Caco-2 (cell line): ENCODE measurements at regions not wholly inside any gene's neighbourhood (a gene's known extent, or its start where the extent isn't known, plus 50 kb on each side); places are given as distances from the start of the nearest gene placed in this dataset.

ENCODE experiments used
- BruUV-seq: library from RNA; stranded (reverse); fragments of 400-500 nt; replicated peaks from 2 replicates; lab custom pipeline; 2021; lab: Mats Ljungman, UMichigan
- CTCF ChIA-PET: fragments of 300-600 bp; sonication (Branson Sonifier 250); formaldehyde crosslinking; loops from one replicate; lab custom pipeline; 2022; ENCODE audit warnings: antibody characterized with exemption; lab: Charles Lee
- POLR2A ChIA-PET: fragments of 300-600 bp; sonication (Branson Sonifier 250); formaldehyde crosslinking; loops from one replicate; lab custom pipeline; 2022; ENCODE audit warnings: antibody characterized with exemption; lab: Charles Lee
- DNase-seq, 2 experiments: peaks; one replicate each; pipeline versions ENCODE4 v3.0.0 to v3.0.0-alpha.2; 2020 to 2022
- H3K27me3 ChIP-seq: replicated peaks from 2 replicates; pipeline ENCODE4 v1.6.0; 2011; ENCODE audit warnings: low read length; ENCODE audit not compliant: control insufficient read depth, insufficient read depth
- H3K36me3 ChIP-seq: 2 replicates; pipeline ENCODE4 v1.5.1; 2011; ENCODE audit warnings: low read length; ENCODE audit not compliant: control insufficient read depth, insufficient read depth
- H3K4me1 ChIP-seq: fragments of 250-450 bp; sonication (Bioruptor Pico); 2 replicates; pipeline ENCODE4 v1.5.1; 2020; ENCODE audit warnings: mild to moderate bottlenecking
- H3K4me3 ChIP-seq: 2 replicates; pipeline ENCODE4 v1.5.1; 2011; ENCODE audit warnings: low read depth, mild to moderate bottlenecking, control low read depth, low read length
- H3K9me3 ChIP-seq: fragments of 250-450 bp; sonication (Bioruptor Pico); 2 replicates; pipeline ENCODE4 v1.5.1; 2020; ENCODE audit warnings: mild to moderate bottlenecking, moderate library complexity
- H3K27ac Mint-ChIP-seq: one replicate; pipeline ENCODE4 v1.8.0; 2022; ENCODE audit warnings: mixed read lengths; ENCODE audit not compliant: unreplicated experiment
- H3K27me3 Mint-ChIP-seq: one replicate; pipeline ENCODE4 v1.8.0; 2022; ENCODE audit warnings: mixed read lengths; ENCODE audit not compliant: insufficient read depth, unreplicated experiment
- H3K36me3 Mint-ChIP-seq: one replicate; pipeline ENCODE4 v1.8.0; 2022; ENCODE audit warnings: mild to moderate bottlenecking, mixed read lengths; ENCODE audit not compliant: insufficient read depth, unreplicated experiment
- H3K4me1 Mint-ChIP-seq: one replicate; pipeline ENCODE4 v1.8.0; 2022; ENCODE audit warnings: low read depth, mixed read lengths; ENCODE audit not compliant: unreplicated experiment
- H3K4me3 Mint-ChIP-seq: one replicate; pipeline ENCODE4 v1.8.0; 2022; ENCODE audit warnings: mild to moderate bottlenecking, moderate library complexity, mixed read lengths; ENCODE audit not compliant: unreplicated experiment
- H3K9me3 Mint-ChIP-seq: one replicate; pipeline ENCODE4 v1.8.0; 2022; ENCODE audit warnings: mixed read lengths; ENCODE audit not compliant: unreplicated experiment
- intact Hi-C: fragments of 100-400 bp; cut with micrococcal nuclease; formaldehyde crosslinking; loops from one replicate; pipeline ENCODE4 v1.10.0; 2022; ENCODE audit not compliant: unreplicated experiment
- TF ChIP-seq, protein P1 (sequence below), 2 experiments: fragments of 200-600 bp in 1 of 2; IDR thresholded peaks; 1 replicate in 1 of 2; 2 replicates in 1 of 2; pipeline versions ENCODE4 v1.5.1 to v1.8.0; 2011 to 2022; ENCODE audit warnings: antibody characterized with exemption in 1 of 2, control low read depth in 1 of 2, inconsistent platforms in 1 of 2, low read depth in 1 of 2, low read length in 1 of 2, mild to moderate bottlenecking in 1 of 2, moderate library complexity in 1 of 2; ENCODE audit not compliant: insufficient read depth in 1 of 2, severe bottlenecking in 1 of 2, unreplicated experiment in 1 of 2

GRCh38 chr3:72345237-72345878 is 502.9 kb downstream of the SHQ1 start:
- Histone ChIP-seq H3K4me3 (no peak overlapping the region), H3K4me1 (peaks cover 10% of the 10 kb centered on the region), H3K36me3 (no peaks in the 10 kb centered on the region), H3K9me3 (no peaks in the 10 kb centered on the region), H3K27me3 (no peaks in the 10 kb centered on the region)
- TF ChIP-seq, protein P1, sequence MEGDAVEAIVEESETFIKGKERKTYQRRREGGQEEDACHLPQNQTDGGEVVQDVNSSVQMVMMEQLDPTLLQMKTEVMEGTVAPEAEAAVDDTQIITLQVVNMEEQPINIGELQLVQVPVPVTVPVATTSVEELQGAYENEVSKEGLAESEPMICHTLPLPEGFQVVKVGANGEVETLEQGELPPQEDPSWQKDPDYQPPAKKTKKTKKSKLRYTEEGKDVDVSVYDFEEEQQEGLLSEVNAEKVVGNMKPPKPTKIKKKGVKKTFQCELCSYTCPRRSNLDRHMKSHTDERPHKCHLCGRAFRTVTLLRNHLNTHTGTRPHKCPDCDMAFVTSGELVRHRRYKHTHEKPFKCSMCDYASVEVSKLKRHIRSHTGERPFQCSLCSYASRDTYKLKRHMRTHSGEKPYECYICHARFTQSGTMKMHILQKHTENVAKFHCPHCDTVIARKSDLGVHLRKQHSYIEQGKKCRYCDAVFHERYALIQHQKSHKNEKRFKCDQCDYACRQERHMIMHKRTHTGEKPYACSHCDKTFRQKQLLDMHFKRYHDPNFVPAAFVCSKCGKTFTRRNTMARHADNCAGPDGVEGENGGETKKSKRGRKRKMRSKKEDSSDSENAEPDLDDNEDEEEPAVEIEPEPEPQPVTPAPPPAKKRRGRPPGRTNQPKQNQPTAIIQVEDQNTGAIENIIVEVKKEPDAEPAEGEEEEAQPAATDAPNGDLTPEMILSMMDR (IDR thresholded peaks at IDR 0.05; ENCODE audit: insufficient read depth in 1 of 2, low read depth in 1 of 2, low read length in 1 of 2, severe bottlenecking in 1 of 2, unreplicated experiment in 1 of 2): no peak
- H3K9me3 Mint-ChIP-seq: no peaks in the 10 kb centered on the region
- intact Hi-C loops: no loop called here
- no peaks in the 10 kb centered on the region for H3K4me1 Mint-ChIP-seq
- DNase-seq: no peak
- no peak overlapping the region for H3K4me3 Mint-ChIP-seq
- ChIA-PET POLR2A (no interaction called here), CTCF (no interaction called here)
- no TSS peak for BruUV-seq
- no peaks in the 10 kb centered on the region for H3K36me3 Mint-ChIP-seq
- H3K27me3 Mint-ChIP-seq: no peaks in the 10 kb centered on the region
- H3K27ac Mint-ChIP-seq: peak overlapping the region; percentile 24

- peaks cover 10% of the 10 kb centered on the region for H3K4me1 ChIP-seq
- CTCF ChIA-PET: no interaction called here
- no peaks in the 10 kb centered on the region for H3K9me3 ChIP-seq
These were observed 503.6 kb downstream of the SHQ1 start for GRCh38 chr3:72344647-72345046.

DNA sequence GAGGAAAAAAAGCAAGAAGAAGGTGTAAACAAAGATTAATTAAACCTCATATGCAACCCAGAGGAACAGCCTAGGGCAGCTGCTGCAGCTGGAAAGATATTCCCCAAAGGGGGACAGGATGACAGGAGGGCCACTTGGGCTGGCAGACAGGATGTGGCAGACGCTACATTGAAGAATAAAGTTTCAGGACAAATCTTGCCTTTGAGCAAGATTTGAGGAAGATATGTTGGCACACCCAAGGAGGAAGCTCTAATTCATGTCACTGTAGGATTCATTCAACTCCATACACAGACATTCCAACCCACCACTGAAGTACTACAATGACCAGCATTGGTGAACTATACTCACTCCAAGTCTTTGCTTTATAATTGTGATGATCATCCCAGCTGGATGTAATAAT is 504.0 kb downstream of the SHQ1 start:
- Mint-ChIP-seq H3K4me3 (no peak overlapping the region), H3K36me3 (no peaks in the 10 kb centered on the region), H3K27ac (no peak overlapping the region), H3K4me1 (no peaks in the 10 kb centered on the region), H3K9me3 (no peaks in the 10 kb centered on the region), H3K27me3 (no peaks in the 10 kb centered on the region)
- ChIA-PET POLR2A (no interaction called here), CTCF (no interaction called here)
- H3K36me3 ChIP-seq: no peaks in the 10 kb centered on the region
- no peaks in the 10 kb centered on the region for H3K27me3 ChIP-seq
- no peak overlapping the region for H3K4me3 ChIP-seq
- no peaks in the 10 kb centered on the region for H3K9me3 ChIP-seq
- no peak for DNase-seq
- H3K4me1 ChIP-seq: peaks cover 10% of the 10 kb centered on the region
- no TSS peak for BruUV-seq
- intact Hi-C loops: no loop called here
- TF ChIP-seq, protein P1 (IDR thresholded peaks at IDR 0.05; ENCODE audit: insufficient read depth in 1 of 2, low read depth in 1 of 2, low read length in 1 of 2, severe bottlenecking in 1 of 2, unreplicated experiment in 1 of 2): no peak

More at GRCh38 chr3:72344647-72345046, 503.6 kb downstream of the SHQ1 start:
- intact Hi-C loops: no loop called here
- no peaks in the 10 kb centered on the region for H3K36me3 ChIP-seq
- H3K27me3 ChIP-seq: no peaks in the 10 kb centered on the region
- no TSS peak for BruUV-seq
- Mint-ChIP-seq H3K36me3 (no peaks in the 10 kb centered on the region), H3K27me3 (no peaks in the 10 kb centered on the region), H3K27ac (no peak overlapping the region), H3K4me3 (no peak overlapping the region), H3K9me3 (no peaks in the 10 kb centered on the region), H3K4me1 (no peaks in the 10 kb centered on the region)
- no peak overlapping the region for H3K4me3 ChIP-seq
- POLR2A ChIA-PET: no interaction called here
- TF ChIP-seq, protein P1 (IDR thresholded peaks at IDR 0.05; ENCODE audit: insufficient read depth in 1 of 2, low read depth in 1 of 2, low read length in 1 of 2, severe bottlenecking in 1 of 2, unreplicated experiment in 1 of 2): no peak
- DNase-seq: no peak
